SK-N-SH (cell line): ENCODE measurements at regions not wholly inside any gene's neighbourhood (a gene's known extent, or its start where the extent isn't known, plus 50 kb on each side); places are given as distances from the start of the nearest gene placed in this dataset.

Source experiments
- FOXJ3 ChIP-seq: sonication (generic); formaldehyde crosslinking; IDR thresholded peaks from 2 replicates; pipeline ENCODE4 v1.5.1; 2020; ENCODE audit warnings: mild to moderate bottlenecking, missing genetic modification reagents
- MXI1 ChIP-seq: IDR thresholded peaks from 2 replicates; pipeline ENCODE4 v1.6.1; 2012; ENCODE audit warnings: mild to moderate bottlenecking, low read depth, low read length, improper control_type of control experiment
- RCOR1 ChIP-seq: fragments of 150-350 bp; IDR thresholded peaks from 2 replicates; pipeline ENCODE4 v1.6.1; 2017; ENCODE audit warnings: antibody characterized with exemption, low read length
- RFX5 ChIP-seq: IDR thresholded peaks from 2 replicates; pipeline ENCODE4 v1.6.1; 2012; ENCODE audit warnings: mild to moderate bottlenecking, improper control_type of control experiment, low read length
- TF ChIP-seq, protein P1 (sequence below): fragments of 150-350 bp; IDR thresholded peaks from 2 replicates; pipeline ENCODE4 v1.6.1; 2016; ENCODE audit warnings: mild to moderate bottlenecking, low read depth, low read length

DNA sequence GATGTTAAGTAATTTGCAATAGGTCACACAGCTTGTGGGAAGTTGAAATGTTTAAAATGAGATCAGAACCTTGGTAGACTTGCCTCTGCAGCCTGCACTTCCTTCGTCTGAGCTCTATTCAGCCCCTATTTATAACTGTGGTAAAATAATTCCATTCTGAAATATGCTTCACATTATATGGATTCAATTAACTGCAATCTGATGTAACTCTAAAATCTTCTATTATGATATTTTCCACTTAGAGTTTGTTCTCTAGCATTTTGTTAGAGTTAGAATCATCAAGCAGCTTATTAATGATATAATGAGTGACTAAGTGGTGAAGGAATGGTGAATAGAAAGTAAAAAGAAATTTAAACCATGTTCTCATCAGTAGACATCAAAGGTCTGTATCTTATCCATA lies 139.6 kb upstream of the ARHGAP28 start:
- TF ChIP-seq MXI1 (no peak), RCOR1 (no peak), RFX5 (no peak), FOXJ3 (CRISPR knock-in tag) (no peak)
- TF ChIP-seq, protein P1, sequence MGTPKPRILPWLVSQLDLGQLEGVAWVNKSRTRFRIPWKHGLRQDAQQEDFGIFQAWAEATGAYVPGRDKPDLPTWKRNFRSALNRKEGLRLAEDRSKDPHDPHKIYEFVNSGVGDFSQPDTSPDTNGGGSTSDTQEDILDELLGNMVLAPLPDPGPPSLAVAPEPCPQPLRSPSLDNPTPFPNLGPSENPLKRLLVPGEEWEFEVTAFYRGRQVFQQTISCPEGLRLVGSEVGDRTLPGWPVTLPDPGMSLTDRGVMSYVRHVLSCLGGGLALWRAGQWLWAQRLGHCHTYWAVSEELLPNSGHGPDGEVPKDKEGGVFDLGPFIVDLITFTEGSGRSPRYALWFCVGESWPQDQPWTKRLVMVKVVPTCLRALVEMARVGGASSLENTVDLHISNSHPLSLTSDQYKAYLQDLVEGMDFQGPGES, result no peak
